ENCODE measurements at regions not wholly inside any gene's neighbourhood (a gene's known extent, or its start where the extent isn't known, plus 50 kb on each side); places are given as distances from the start of the nearest gene placed in this dataset.

DNA sequence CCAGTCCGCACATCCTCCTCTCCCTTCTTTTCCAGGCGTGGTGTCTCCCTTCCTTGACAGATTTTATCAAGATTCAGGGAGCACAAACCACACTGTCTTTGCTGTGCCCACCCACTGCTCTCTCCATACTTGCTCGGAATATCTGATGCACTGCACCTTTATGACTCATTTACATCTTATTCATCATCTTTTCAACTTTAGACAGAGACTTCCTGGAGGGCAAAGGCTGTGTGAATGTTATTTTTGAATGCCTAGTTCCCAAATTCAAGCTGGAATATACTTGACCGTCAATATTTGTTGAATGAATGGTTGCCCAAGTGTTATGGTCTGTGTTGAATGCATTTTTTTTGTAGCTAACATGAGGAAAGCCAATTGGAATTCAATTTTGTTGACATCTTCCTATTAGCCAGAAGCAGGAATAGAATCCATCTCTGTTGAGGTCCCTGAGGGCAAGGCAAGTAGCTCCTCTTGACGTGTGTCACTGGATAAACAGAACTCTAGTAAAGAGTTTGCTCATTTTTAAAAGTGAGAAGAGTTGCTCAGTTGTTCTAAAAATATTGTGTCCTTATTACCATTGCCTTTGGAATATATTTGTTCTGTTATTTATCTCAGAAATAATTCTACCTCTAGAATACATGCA lies 95.0 kb downstream of the KLF6 start:
- peak in 1 of 2 experiments; percentile 20 for DNase-seq

DNA sequence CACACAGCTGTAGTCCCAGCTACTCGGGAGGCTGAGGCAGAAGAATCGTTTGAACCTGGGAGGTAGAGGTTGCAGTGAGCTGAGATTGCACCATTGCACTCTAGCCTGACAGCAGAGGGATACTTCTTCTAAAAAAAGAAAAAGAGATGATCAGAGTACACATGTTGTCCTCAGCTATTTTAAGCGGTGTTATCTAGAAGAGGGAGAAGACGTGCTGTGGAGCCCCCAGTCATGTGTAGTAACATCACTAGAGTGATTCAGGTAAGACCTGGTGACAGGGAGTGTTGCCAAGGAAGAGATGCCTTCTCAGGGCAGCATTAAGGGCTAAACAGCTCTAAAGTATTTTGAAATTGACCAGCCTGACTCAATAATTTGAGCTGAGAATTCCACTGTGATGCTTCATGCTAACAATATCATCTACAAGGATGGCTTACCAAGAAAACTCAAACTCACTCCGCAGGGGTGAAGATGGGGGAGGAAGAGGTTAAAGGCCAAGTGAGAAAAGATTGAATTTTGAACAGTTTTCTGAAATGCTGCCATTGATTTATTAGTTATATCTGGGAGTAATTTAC lies 97.4 kb downstream of the KLF6 start:
- DNase-seq: no peak

DNA sequence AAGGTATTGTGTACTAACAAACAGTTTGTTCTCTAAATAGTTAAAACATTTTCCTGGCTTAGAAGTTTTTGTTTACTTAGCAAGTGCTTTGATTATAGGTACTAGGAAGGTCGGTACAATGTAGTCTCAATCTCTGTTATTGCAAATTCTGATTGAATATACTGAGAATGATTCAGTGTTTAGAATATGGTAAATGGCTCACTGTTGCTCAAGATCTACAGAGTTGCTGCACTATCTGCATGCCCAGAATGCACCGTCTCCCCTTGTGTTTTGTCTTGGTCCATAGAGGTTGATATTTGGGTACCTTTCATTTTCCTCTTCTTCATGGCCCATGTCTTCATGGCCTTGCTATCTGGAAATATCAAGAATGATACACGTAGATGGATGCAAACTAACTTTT lies 99.6 kb downstream of the KLF6 start:
- DNase-seq: no peak

DNA sequence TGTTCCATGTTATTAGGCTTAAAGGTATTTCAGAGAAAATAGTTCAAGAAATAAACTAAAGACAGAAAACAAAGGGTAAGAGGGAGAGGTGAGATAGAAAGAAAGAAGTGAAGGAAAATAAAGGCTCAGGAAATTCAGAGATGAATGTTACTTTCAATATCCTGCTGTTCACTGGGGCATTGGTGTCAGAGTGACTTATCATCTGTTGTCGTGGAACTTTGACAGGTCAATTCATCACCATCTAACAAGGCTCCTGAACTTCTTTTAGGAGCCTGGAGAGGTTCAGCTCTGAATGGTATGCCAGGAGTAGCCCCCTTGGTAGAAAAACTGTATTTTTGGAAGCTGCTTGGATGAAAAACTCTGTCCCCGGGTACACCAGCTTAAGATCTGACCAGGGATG lies 100.1 kb downstream of the KLF6 start:
- no peak for DNase-seq

DNA sequence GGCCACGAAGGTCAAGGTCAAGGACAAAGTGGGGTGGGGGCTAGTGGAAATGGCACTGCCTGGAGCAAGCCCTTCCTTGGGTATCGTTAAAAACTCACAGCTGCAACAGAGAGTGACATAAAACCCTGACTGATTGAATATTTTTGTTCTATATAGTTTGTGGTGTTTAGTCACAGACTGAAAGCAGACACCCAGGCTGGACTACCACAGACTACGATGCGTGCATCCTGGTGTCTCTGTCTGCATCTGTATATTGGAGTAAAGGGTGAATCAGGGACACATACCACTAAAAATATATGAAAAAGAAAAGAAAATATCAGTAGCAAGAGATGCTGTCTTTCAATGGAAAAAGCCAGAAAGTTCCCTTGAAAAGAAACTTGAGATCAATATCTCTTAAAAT lies 101.4 kb downstream of the KLF6 start:
- no peak for DNase-seq

DNA sequence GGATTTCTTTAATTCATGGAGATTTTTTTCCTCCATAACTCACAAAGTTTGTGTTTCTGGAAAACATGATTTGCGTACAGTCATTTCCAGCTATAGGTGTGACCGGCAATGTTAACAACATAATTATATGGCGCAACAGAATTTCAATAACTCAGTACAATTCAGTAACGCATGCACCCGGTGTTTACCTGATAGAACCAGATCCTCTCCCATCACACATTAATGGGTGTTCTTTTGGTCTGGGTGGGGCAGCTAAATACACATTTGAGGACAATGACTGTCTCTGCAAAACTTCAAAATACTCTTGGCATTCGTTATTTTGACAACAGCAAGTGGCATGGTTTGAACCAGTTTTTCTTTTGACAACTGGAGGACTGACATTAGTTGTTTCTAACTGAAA lies 102.3 kb downstream of the KLF6 start:
- no peak for DNase-seq

DNA sequence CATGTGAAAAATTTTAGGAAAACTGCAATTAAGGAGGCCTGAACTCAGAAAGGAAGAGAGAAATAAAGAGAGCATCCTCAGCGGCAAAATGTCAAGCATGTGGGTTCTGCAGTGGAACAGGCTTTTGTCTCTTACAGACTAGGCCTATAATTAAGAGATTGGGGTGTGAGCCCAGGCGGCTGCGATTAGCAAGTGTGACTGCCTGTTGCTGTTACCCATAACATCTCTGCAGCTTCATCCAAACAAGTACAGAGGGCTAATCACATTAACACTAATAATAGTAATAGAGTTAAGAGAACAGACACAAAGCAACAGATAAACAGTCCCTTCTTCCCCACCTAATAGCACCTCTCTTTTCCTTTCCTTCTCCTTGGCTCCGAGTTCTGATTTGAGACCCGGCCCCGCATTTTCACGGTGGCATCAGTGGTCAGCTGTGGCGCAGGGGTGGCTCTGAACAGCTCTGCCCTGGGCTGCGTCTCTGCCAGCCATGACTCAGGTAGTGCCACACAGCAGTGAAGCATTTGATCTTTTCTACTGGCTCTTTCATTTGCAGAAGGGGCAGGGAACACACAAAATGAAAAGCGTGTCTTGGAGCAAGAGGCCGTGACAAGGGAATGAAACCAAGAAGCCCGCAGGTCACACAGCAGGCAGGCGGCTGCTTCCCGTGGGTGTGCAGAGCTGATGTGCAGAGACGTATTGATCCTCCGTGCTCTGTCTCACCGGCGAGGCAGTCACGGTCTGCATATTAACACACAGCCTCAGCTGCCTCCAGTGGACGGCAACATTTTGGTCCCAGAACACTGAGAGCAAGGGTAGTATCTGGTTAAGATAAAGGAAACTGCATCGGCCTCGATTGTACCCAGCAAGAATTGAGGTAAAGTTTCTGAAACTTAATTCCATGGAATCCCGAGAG lies 103.1 kb downstream of the KLF6 start:
- no peak for DNase-seq

DNA sequence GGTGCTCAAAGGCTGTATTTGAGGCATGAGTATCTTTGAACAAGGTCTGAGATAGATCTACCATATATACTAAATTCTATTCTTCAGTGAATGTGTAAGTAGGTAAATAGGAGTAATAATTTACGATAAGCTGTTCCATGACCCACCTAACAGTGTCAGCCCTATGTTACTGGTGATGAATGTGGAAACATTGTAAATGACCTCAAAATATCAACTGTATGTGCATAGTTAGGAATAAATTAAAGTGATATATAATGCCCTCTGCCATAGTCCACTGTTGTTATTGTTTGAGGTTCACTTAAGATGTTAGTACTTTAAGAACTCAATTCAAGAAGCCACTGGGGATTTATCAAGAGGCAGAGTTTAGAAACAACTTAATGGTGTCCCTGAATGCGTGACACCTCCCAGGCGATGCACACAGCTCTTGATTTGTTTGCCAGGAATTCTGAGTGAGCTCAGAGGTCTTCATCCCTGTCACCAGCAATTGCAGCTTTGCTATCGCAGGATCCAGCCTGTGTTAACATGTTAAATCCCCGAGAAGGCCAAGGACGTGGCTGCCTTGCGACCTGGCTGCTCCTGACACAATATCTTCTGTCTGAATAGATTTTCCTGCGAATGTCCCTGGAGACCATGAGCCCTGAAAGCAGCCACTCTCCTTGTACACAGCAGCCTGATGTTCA lies 104.9 kb downstream of the KLF6 start:
- no peak for DNase-seq

DNA sequence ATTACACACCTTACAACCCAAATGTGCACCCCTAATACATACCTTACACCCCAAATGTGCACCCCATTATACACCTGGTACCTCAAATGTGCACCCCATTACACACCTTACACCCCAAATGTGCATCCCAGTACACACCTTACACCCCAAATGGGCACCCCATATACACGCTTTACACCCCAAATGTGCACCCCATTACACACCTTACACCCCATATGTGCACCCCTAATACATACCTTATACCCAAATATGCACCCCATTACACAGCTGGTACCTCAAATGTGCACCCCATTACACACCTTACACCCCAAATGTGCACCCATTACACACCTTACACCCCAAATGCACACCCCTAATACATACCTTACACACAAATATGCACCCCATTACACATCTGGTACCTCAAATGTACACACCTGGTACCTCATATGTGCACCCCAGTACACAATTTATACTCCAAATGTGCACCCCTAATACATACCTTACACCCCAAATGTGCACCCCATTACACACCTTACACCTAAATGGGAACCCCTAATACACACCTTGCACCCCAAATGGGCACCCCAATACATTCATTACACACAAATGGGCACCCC lies 106.3 kb downstream of the KLF6 start:
- DNase-seq: no peak

DNA sequence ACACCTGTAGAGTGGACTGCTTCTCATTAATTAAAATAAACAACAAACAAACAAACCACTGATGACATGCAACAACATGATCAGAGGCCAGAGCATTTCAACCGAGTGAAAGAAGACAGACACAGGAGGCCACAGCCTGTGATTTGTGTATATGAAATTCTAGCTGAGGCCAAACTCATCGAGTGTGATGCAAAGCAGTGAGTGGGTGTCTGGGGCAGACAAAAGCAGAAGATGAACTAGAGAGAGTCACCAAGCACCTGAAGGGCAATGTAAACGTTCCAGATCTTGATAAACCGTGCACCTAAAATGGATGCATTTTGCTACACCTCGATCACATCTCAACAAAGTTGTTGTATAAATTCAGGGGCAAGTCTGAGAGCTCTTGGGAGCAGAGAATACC lies 108.4 kb downstream of the KLF6 start:
- no peak for DNase-seq

DNA sequence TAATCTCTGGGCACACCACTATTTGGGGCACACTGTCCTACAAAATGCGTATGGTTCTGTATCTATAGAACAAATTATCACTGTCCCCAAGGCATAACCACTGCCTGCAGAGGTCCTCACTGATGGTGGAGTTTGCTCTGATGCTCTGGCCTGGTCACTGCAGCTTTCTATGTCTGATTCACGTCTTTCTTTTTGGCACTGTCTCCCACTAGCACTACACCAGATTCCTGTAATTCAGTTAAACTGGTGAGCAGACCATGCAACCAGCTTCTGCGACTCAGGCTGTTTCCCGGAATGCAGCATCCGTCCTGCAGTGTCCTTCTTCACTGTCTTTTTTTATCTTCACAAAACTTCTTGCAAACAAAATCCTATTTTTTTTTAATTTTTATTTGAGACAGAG lies 112.8 kb downstream of the KLF6 start:
- no peak for DNase-seq

DNA sequence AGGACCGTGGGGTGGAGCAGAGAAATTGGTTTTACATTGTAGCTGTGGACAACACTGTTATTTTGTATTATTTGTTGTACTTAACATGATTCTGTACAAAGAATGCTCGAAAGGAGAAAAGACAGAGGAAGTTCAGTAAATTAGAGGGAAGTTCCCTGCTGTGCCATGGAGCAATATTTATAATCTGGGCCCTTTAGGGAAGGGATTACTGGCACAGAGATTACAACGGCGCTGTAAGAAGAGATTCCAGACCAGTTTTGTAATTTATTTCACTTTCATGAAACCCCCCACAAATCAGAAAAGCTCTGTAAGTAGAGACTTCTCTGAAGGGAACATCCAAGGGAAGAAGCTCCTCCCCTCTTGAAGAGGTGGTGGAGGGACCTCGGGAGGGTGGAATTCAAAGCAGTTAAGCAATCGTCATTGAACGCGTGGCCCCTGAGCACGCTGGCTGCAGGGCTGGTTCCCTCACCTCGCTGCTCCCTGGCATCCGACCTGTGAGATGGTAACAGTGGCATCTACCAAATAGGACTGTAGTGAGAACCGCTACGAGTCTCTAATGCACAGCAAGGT lies 113.5 kb downstream of the KLF6 start:
- DNase-seq: no peak

DNA sequence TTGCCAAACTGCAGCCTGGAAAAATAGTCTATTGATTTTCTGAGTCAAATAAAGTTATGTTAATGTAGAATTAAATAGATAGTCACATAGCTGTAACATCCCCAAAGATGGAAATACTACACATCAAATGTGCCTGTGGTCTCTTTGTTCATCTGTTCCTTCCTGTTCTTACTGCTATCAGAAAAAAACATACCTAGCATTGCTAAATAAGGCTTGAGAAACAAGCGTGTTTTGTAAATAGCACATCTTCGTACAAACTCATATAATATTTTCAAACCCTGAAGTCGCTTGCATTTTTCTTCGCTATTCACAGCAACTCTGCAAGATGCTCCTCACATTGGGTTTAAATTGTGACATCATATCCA lies 116.1 kb downstream of the KLF6 start:
- no peak for DNase-seq

DNA sequence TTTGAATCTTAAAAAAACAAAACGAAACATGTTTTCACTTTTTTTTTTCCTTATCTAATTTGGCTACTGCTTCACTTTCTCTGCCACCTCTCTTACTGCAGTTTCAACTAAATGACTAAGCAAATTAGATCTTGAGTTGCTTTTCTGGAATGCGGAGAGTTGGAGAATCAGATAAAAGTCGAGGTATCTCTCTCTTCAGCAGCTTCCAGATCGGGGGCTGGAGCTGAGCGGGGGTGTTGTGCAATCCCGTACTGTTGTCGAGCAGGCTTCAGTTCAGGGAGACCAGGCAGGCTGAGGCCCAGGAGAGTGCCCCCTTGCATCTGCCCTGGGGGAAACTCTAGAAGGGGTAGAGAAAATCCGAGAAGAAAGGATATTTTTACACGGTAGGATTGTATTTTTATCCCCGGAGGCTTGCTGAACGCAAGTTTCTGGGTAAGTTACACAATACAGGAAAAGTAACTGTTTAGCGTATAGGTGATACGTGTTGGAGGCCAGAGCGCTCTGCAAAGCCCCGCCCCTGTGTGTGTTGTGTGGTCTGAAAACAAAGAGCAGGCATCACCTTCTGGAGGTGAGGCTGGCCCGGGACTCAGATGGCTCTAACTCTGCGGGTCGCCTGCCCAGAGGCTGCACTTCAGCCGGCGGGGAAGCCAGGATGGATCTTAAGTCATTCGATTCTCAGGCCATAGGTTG lies 116.6 kb downstream of the KLF6 start:
- DNase-seq: peak; percentile 51 to 61

DNA sequence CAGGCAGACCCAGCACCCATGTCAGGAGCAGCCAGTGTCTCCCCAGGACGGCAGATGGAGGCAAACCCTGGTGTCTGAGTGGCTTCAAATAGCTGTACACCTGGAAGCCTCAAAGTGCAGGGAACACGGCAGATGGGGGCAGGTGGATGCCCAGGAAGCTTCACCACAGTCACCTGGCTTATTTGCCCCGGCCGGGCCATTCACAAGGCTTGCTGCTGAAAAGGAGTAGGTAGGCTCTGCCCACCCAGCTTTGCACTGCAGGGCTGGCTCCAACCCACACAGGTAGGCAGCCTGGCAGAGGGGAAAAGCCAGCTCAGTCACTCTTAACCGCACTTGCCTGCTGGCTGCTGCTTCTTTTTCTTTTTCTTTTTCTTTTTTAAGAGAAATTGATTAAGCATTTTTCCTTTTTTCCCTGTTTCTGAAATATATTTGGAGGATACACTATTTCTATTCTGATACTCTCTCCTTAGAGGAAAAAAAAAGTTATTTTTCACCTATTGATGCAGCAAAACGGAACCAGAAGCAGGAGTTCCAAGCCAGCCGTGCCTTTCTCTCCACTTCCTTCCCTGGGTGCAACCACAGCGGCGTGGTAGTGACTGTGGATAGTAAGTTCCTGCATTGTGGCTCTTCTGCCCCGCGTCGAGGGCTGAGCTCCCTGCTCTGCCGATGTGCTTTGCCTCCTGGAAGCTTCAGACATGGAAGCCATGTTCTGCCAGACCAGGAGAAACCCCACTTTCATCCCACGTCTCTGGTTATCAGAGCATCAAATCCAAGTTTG lies 118.3 kb downstream of the KLF6 start:
- DNase-seq: peak; percentile 29 to 43

DNA sequence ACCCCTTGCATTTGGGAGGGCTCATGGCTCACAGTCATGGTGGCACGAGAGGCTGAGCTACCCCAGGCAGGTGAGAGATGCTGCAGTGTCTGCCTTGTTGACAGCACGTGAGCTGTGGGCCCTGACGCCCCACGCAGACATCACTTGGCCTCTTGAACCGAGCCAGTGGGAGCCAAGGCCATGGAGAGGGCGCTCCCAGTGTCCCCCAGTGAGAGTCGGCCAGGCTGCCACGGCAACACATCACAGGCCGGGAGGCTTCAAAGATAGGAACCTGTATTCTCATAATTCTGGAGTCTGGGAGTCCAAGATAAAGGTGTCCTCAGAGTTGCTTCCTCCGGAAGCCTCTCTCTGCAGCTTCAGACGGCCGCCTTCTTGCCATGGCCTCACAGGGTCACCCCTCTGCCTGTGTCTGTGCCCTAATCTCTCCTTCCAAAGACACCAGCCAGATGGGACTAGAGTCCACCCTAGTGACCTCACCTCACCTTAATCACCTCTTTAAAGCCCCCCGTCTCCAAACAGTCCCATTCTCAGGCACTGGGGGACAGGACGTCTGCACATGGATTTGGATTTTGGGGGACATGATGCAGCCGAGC lies 119.6 kb downstream of the KLF6 start:
- no peak for DNase-seq

DNA sequence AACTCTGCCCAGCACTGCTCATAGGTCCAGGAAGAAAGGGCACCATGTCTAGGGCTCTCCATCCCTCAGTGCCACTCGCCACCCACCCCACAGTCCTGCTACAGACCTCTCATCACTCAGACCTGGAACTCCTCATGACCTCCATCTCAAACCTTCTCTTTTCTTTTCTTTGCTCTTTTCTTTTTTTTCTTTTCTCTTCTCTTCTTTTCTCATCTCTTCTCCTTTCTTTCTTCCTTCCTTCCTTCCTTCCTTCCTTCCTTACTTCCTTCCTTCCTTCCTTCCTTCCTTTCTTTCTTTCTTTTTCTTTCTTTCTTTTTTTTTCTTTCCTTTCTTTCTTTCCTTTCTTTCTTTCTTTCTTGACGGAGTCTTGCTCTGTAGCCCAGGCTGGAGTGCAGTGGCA lies 122.2 kb downstream of the KLF6 start:
- DNase-seq: no peak

DNA sequence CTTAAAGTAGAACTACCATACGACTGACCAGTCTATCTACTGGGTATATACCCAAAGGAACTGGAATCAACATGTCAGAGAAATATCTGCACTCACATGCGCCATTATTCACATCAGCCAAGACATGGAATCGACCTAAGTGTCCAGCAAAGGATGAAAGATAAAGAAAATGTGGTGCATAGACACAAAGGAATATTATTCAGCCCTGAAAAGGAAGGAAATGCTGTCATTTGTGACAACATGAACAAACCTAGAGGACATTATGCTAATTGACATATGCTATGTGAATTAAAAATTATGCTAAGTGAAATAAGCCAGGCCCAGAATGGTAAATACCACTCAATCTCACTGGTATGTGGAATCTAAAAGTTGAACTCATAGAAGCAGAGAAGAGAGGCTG lies 123.7 kb downstream of the KLF6 start:
- DNase-seq: no peak

DNA sequence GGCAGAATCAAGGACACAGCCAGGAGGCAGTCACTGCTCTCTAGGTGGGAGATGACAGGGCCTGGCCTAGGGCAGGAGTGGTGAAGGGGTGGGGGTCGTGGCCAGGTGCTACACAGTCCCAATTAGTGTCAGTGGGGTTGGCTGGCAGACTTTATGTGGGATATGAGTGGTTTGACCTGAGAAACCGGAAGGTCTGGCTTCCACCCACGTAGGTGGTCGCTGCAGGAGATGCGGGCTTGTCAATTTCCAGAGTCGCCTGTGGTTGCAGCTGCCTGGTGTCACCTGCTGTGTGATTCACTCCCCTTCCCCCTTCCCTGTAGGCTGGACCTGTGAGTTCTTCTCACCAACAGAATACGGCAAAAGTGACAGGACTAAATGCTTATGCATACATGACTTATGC lies 124.3 kb downstream of the KLF6 start:
- DNase-seq: no peak

DNA sequence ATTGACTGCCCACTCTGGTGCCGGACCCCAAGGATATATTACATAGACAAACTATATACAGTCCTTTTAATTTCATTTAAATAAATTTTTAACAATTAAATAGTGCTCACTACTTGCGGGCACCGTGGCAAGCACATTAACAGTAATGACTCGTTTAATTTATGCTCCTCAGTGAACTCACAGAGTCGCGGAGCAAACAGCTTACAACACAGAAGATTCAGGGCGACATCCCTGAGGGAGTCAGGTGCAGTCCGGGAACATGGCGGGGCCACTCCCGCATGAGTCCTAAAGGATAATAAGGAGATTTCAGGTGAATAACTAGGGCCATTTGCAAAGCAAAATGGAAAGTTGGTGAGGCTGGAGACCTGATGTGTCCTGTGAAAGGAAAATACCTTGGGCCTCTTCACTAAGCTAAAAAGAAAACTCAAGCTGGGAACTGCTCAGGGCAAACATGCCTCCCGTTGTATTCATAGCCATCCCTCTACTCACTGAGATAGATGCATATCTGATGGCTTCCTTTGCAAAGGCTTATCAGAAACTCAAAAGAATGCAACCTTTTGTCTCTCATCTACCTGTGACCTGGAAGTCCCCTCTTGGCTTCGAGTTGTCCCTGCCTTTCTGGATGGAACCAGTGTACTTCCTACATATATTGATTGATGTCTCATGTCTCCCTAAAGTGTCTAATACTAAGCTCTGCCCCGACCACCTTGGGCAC lies 125.6 kb downstream of the KLF6 start:
- DNase-seq: no peak

Measured in activated CD4-positive, alpha-beta T cell treated with anti-CD3 and anti-CD28 coated beads, Interleukin-2, amount 50 U/mL, for 48 hours (primary cell).